OCI-LY7 (cell line): ENCODE measurements at regions not wholly inside any gene's neighbourhood (a gene's known extent, or its start where the extent isn't known, plus 50 kb on each side); places are given as distances from the start of the nearest gene placed in this dataset.
"Not testable (repeated sequence)": the region's sequence is repeated elsewhere in the genome, so short reads cannot be mapped to it uniquely, and the experiment has no call there.

ENCODE experiments used
- BruUV-seq: library from RNA; stranded (reverse); fragments of 400-500 nt; replicated peaks from 2 replicates; lab custom pipeline; 2021; lab: Mats Ljungman, UMichigan
- CTCF ChIA-PET: fragments of 300-600 bp; sonication (Branson Sonifier 250); formaldehyde crosslinking; loops from one replicate; lab custom pipeline; 2022; ENCODE audit warnings: antibody characterized with exemption; ENCODE audit not compliant: unreplicated experiment; lab: Charles Lee
- POLR2A ChIA-PET: fragments of 300-600 bp; sonication (Branson Sonifier 250); formaldehyde crosslinking; loops from one replicate; lab custom pipeline; 2022; ENCODE audit warnings: antibody characterized with exemption; lab: Charles Lee
- DNase-seq: peaks from one replicate; pipeline ENCODE4 v3.0.0-alpha.2; 2015; ENCODE audit warnings: low spot score
- H2AFZ ChIP-seq: fragments of 200-600 bp; sonication (generic), shearing (Covaris generic); 2 replicates; pipeline ENCODE4 v1.6.1; 2014; ENCODE audit warnings: mild to moderate bottlenecking, antibody characterized with exemption, low read length, moderate library complexity
- H3K27ac ChIP-seq: fragments of 200-600 bp; sonication (generic); 2 replicates; pipeline ENCODE4 v1.5.1; 2014; ENCODE audit warnings: mixed run types, low read depth, mild to moderate bottlenecking, moderate library complexity, low read length, inconsistent platforms; ENCODE audit not compliant: poor library complexity, severe bottlenecking
- H3K36me3 ChIP-seq: fragments of 200-600 bp; sonication (generic); 2 replicates; pipeline ENCODE4 v1.6.1; 2014; ENCODE audit warnings: mild to moderate bottlenecking, antibody characterized with exemption, low read length, moderate library complexity, mixed read lengths; ENCODE audit not compliant: insufficient read depth
- H3K4me1 ChIP-seq: fragments of 200-600 bp; sonication (generic); 2 replicates; pipeline ENCODE4 v1.5.1; 2014; ENCODE audit warnings: mild to moderate bottlenecking, low read length; ENCODE audit not compliant: insufficient read depth, poor library complexity, severe bottlenecking
- H3K4me2 ChIP-seq: fragments of 200-600 bp; sonication (generic); 2 replicates; pipeline ENCODE4 v1.6.1; 2014; ENCODE audit warnings: mild to moderate bottlenecking, low read length
- H3K4me3 ChIP-seq: fragments of 200-600 bp; sonication (generic); 2 replicates; pipeline ENCODE4 v1.5.1; 2014; ENCODE audit warnings: mild to moderate bottlenecking, low read depth, low read length; ENCODE audit not compliant: poor library complexity, severe bottlenecking
- H3K79me2 ChIP-seq: fragments of 200-600 bp; sonication (generic); 2 replicates; pipeline ENCODE4 v1.6.1; 2016; ENCODE audit warnings: low read depth, mild to moderate bottlenecking, low read length, moderate library complexity, mixed read lengths; ENCODE audit not compliant: insufficient read depth
- H3K9me2 ChIP-seq: fragments of 200-600 bp; sonication (generic); 2 replicates; pipeline ENCODE4 v1.6.1; 2016; ENCODE audit warnings: mild to moderate bottlenecking, low read length, mixed read lengths; ENCODE audit not compliant: insufficient read depth
- H3K9me3 ChIP-seq: fragments of 200-600 bp; sonication (generic); 2 replicates; pipeline ENCODE4 v1.6.1; 2014; ENCODE audit warnings: mild to moderate bottlenecking, mixed run types, low read length, mixed read lengths
- H4K20me1 ChIP-seq: fragments of 200-600 bp; sonication (generic); 2 replicates; pipeline ENCODE4 v1.6.1; 2014; ENCODE audit warnings: mild to moderate bottlenecking, antibody characterized with exemption, low read length, moderate library complexity, mixed read lengths; ENCODE audit not compliant: insufficient read depth
- CTCF ChIP-seq: fragments of 200-600 bp; sonication (generic); conservative IDR thresholded peaks from 2 replicates; pipeline ENCODE4 v1.5.1; 2014; ENCODE audit warnings: mild to moderate bottlenecking, antibody characterized with exemption, low read length, moderate library complexity, mixed read lengths
- EZH2phosphoT487 ChIP-seq: fragments of 200-600 bp; sonication (generic); IDR thresholded peaks from 2 replicates; pipeline ENCODE4 v1.6.1; 2018; ENCODE audit warnings: low read depth, borderline replicate concordance, mild to moderate bottlenecking, mixed run types, antibody characterized with exemption, low read length, moderate library complexity, mixed read lengths
- intact Hi-C: fragments of 100-400 bp; cut with micrococcal nuclease; formaldehyde crosslinking; loops from one replicate; pipeline ENCODE4 v1.10.0; 2022; ENCODE audit not compliant: unreplicated experiment

DNA sequence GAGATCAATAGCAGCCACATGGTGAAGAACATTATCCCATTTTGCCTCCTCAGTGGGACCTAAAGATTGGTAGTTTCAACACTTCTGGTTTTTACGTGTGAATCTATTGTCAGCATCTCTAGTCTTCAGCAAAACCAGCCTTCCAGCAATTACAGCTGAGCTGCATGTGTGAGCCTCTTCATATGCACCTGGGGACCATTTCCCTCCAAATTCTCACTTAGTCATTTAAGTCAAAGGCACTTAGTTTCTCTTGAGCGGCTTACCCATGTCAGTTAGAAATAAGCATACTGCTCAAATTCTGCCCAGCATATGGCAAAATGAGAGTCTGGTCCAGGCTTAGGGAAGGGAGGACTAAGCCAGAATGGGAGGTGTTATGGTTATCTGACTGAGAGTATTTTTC is 99.7 kb upstream of the NXPH2 start:
- BruUV-seq = no TSS peak
- H3K9me2 ChIP-seq = no peaks in the 10 kb centered on the region
- H3K27ac ChIP-seq = no peak overlapping the region
- H3K4me2 ChIP-seq = no peak overlapping the region
- ChIA-PET CTCF (no interaction called here), POLR2A (no interaction called here)
- no peak overlapping the region for H3K4me3 ChIP-seq
- H2AFZ ChIP-seq = no peak overlapping the region
- H3K79me2 ChIP-seq = no peaks in the 10 kb centered on the region
- DNase-seq = no peak
- H3K9me3 ChIP-seq = no peaks in the 10 kb centered on the region
- H3K4me1 ChIP-seq = no peaks in the 10 kb centered on the region
- intact Hi-C loops = no loop called here
- no peaks in the 10 kb centered on the region for H3K36me3 ChIP-seq
- H4K20me1 ChIP-seq = no peaks in the 10 kb centered on the region
- TF ChIP-seq EZH2phosphoT487 = no peak
- TF ChIP-seq CTCF = no peak

- no peak overlapping the region for H3K27ac ChIP-seq
- CTCF ChIA-PET = no interaction called here
These were observed 97.2 kb upstream of the NXPH2 start for GRCh38 chr2:138877421-138877820.

DNA sequence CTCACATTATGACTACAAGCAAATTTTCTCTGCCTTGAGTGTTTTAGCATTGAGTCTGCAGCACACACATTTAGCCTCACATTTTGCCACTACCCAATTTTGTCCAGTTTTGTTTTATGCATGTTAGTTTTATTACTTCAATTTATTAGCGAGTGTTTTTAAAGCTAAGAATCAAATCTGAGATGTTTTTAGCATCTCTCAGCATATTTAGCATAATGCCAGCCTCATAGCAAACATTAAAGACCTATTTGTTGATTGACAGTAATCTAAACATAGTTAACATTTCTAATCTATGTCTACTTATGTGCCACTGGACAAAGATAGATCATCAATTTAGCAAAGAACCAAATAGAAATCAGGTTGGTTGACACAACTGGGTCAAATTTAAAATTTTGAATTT is 94.1 kb upstream of the NXPH2 start:
- H3K9me3 ChIP-seq = no peaks in the 10 kb centered on the region
- H4K20me1 ChIP-seq = no peaks in the 10 kb centered on the region
- H2AFZ ChIP-seq = no peak overlapping the region
- DNase-seq = no peak
- TF ChIP-seq CTCF = no peak
- no peak for TF ChIP-seq EZH2phosphoT487
- no peaks in the 10 kb centered on the region for H3K9me2 ChIP-seq
- CTCF ChIA-PET = no interaction called here
- no peaks in the 10 kb centered on the region for H3K36me3 ChIP-seq
- H3K79me2 ChIP-seq = no peaks in the 10 kb centered on the region
- no TSS peak for BruUV-seq
- no peaks in the 10 kb centered on the region for H3K4me1 ChIP-seq
- intact Hi-C loops = no loop called here
- H3K4me3 ChIP-seq = no peak overlapping the region
- POLR2A ChIA-PET = no interaction called here
- H3K4me2 ChIP-seq = no peak overlapping the region
- H3K27ac ChIP-seq = no peak overlapping the region

More at GRCh38 chr2:138877421-138877820, 97.2 kb upstream of the NXPH2 start:
- no peaks in the 10 kb centered on the region for H3K79me2 ChIP-seq
- H2AFZ ChIP-seq = no peak overlapping the region
- H3K9me3 ChIP-seq = no peaks in the 10 kb centered on the region
- no peaks in the 10 kb centered on the region for H4K20me1 ChIP-seq
- BruUV-seq = no TSS peak
- TF ChIP-seq EZH2phosphoT487 = no peak
- no peaks in the 10 kb centered on the region for H3K36me3 ChIP-seq
- no peak for DNase-seq
- POLR2A ChIA-PET = no interaction called here
- intact Hi-C loops = no loop called here
- no peak overlapping the region for H3K4me2 ChIP-seq
- no peaks in the 10 kb centered on the region for H3K9me2 ChIP-seq
- H3K4me1 ChIP-seq = no peaks in the 10 kb centered on the region
- H3K4me3 ChIP-seq = no peak overlapping the region

DNA sequence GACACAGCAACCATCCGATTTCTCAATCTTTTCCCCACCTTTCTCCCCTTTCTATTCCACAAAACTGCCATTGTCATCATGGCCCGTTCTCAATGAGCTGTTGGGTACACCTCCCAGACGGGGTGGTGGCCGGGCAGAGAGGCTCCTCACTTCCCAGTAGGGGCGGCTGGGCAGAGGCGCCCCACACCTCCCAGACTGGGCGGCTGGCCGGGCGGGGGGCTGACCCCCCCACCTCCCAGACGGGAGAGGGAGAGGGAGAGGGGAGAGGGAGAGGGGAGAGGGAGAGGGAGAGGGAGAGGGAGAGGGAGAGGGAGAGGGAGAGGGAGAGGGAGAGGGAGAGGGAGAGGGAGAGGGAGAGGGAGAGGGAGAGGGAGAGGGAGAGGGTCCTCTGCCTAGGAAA is 91.9 kb upstream of the NXPH2 start:
- H4K20me1 ChIP-seq, H3K4me3 ChIP-seq, H3K9me3 ChIP-seq, POLR2A ChIA-PET, DNase-seq, H3K36me3 ChIP-seq, H3K9me2 ChIP-seq, H3K27ac ChIP-seq, H3K4me1 ChIP-seq, BruUV-seq, intact Hi-C loops, H2AFZ ChIP-seq, H3K4me2 ChIP-seq, H3K79me2 ChIP-seq, CTCF ChIA-PET: not testable (repeated sequence)
